ENCODE measurements at regions not wholly inside any gene's neighbourhood (a gene's known extent, or its start where the extent isn't known, plus 50 kb on each side); places are given as distances from the start of the nearest gene placed in this dataset.

DNA sequence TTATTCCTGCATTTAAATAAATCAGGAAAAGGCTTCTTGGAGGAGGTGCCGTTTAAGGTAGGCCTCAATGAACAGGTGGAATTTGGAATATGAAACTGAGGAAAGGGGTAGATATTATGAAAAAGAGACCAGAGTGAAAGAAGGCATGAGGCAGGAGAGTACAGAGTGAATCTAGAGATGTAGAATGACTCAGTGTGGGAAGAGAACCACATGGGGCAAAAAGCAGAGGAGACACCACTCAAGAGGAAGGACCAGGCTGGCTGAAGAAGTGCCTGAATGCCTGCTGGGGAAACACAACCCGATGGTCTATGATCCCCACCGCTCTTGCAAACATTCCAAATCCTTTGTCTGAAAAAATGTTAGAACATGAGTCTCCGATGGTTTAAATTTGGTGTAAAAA lies 1134.1 kb downstream of the VRK1 start:
- TF ChIP-seq, protein P1, sequence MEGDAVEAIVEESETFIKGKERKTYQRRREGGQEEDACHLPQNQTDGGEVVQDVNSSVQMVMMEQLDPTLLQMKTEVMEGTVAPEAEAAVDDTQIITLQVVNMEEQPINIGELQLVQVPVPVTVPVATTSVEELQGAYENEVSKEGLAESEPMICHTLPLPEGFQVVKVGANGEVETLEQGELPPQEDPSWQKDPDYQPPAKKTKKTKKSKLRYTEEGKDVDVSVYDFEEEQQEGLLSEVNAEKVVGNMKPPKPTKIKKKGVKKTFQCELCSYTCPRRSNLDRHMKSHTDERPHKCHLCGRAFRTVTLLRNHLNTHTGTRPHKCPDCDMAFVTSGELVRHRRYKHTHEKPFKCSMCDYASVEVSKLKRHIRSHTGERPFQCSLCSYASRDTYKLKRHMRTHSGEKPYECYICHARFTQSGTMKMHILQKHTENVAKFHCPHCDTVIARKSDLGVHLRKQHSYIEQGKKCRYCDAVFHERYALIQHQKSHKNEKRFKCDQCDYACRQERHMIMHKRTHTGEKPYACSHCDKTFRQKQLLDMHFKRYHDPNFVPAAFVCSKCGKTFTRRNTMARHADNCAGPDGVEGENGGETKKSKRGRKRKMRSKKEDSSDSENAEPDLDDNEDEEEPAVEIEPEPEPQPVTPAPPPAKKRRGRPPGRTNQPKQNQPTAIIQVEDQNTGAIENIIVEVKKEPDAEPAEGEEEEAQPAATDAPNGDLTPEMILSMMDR (IDR thresholded peaks at IDR 0.05), result no peak
- Mint-ChIP-seq H3K4me1 (no peaks in the 10 kb centered on the region), H3K4me3 (no peak overlapping the region), H3K27me3 (ENCODE audit: low read depth, poor library complexity) (peaks cover 24% of the 10 kb centered on the region), H3K27ac (no peak overlapping the region), H3K36me3 (ENCODE audit: low read depth) (no peaks in the 10 kb centered on the region), H3K9me3 (no peaks in the 10 kb centered on the region)
- DNase-seq, result no peak

DNA sequence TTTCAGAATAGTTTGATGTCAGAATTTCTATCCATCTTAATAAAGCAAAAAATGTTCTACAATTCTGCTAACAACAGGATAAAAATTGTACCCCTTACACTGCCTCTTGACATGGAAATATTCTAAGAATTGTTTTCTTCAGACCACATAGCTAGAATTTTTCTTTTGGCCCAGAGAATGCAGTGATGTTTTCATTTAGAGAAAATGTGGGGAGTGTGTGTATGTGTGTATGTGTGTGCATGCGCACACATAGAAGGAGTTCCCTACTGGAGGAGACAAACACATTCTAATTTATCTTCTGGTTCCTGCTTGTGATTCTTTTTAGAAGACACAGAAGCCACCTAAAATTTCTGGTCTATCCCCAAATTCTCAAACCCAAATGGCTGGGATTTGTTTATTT lies 1145.7 kb downstream of the VRK1 start:
- H3K4me1 Mint-ChIP-seq, result no peaks in the 10 kb centered on the region

DNA sequence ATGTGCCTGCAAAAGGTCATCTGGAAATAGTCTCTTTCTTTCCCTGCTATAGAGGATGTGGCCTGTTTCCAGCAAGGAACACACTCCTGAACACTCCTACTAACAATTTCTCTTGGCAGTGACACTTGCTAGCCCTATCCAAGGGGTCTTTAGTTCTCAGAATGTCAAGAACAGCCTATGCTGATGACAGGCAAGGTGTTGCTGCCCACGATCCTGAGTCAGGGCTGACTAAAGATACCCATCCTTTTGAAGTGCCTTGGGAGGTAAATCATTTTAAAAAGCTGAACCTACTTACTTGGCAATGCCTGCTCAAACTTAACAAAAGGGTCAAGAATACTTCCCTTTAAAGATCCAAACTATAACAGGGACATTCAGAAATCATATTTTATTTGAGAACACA lies 1146.4 kb downstream of the VRK1 start:
- Mint-ChIP-seq H3K27ac (no peak overlapping the region), H3K36me3 (ENCODE audit: low read depth) (no peaks in the 10 kb centered on the region), H3K27me3 (ENCODE audit: low read depth, poor library complexity) (peaks cover 9% of the 10 kb centered on the region), H3K9me3 (no peaks in the 10 kb centered on the region), H3K4me1 (peaks cover 1% of the 10 kb centered on the region), H3K4me3 (no peak overlapping the region)
- no peak for DNase-seq
- TF ChIP-seq, protein P1 (IDR thresholded peaks at IDR 0.05), result no peak

More for the DNA sequence above, 1145.7 kb downstream of the VRK1 start:
- DNase-seq, result no peak
- Mint-ChIP-seq H3K4me3 (no peak overlapping the region), H3K36me3 (ENCODE audit: low read depth) (no peaks in the 10 kb centered on the region), H3K9me3 (no peaks in the 10 kb centered on the region), H3K27ac (no peak overlapping the region), H3K27me3 (ENCODE audit: low read depth, poor library complexity) (peaks cover 9% of the 10 kb centered on the region)
- TF ChIP-seq, protein P1 (IDR thresholded peaks at IDR 0.05), result no peak

DNA sequence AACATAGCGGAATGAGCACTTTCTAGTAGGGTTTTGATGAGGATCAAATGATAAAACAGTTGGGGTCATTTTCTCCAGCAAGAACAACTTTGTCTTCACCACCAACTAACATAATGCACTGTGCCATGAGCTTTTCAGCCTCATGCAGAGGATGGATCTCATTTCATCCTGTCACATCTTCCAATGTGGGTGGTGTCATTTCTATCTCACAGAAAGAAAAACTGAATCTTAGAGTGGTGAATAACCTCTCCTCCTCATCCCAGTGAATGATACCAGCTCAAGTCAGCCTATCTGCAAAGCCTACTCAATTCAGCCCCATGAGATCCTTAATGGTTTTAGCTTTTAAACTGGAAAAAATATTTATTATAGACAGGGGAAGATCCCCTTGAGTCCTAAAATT lies 1147.2 kb downstream of the VRK1 start:
- Mint-ChIP-seq H3K36me3 (ENCODE audit: low read depth) (no peaks in the 10 kb centered on the region), H3K27ac (no peak overlapping the region), H3K4me1 (peaks cover 8% of the 10 kb centered on the region)

DNA sequence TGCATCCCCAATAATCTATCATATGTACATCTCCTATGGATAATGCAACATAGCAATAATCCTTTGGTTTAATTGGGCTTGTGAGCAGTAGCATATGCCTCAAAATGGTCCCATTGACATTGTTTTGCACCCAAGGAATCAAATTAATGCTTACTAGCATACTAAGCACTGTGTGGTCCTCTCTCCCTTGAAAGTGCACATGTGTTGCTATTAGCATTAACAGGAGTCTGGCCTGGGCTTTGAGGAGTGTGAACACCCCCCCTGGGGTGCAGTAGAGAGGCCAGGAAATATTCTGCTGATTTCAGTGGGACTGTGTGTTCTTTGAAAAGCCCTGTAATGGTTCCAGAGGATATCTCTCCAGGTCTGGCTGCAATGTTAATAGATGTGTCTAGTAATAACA lies 1148.4 kb downstream of the VRK1 start:
- Mint-ChIP-seq H3K4me3 (no peak overlapping the region), H3K27ac (no peak overlapping the region), H3K4me1 (peaks cover 11% of the 10 kb centered on the region), H3K36me3 (ENCODE audit: low read depth) (no peaks in the 10 kb centered on the region), H3K27me3 (ENCODE audit: low read depth, poor library complexity) (peaks cover 9% of the 10 kb centered on the region), H3K9me3 (no peaks in the 10 kb centered on the region)
- TF ChIP-seq, protein P1 (IDR thresholded peaks at IDR 0.05), result no peak
- no peak for DNase-seq

More for the DNA sequence above, 1147.2 kb downstream of the VRK1 start:
- Mint-ChIP-seq H3K4me3 (no peak overlapping the region), H3K9me3 (no peaks in the 10 kb centered on the region), H3K27me3 (ENCODE audit: low read depth, poor library complexity) (peaks cover 6% of the 10 kb centered on the region)
- no peak for DNase-seq
- TF ChIP-seq, protein P1 (IDR thresholded peaks at IDR 0.05), result no peak

DNA sequence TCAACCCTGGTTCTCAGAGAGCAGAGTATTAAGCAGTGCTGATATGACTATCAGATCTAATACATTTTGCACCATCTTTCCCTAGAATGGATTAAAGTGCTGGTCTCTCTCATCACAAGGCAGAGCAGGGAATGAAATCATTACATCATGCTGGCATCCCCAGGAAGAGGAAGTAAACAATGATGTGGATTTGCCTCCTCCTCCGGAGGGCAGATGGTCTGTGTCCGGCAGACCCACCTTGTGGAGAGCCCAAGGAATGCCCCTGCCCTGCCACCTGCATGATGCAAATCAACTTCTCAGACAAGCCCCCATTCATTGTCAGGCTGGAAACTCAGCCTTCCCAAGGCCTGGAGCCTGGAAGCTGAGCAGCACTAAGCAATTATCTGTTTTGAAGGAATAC lies 1149.1 kb downstream of the VRK1 start:
- Mint-ChIP-seq H3K27me3 (ENCODE audit: low read depth, poor library complexity) (peaks cover 9% of the 10 kb centered on the region), H3K4me3 (no peak overlapping the region), H3K27ac (no peak overlapping the region), H3K36me3 (ENCODE audit: low read depth) (no peaks in the 10 kb centered on the region), H3K9me3 (no peaks in the 10 kb centered on the region), H3K4me1 (peaks cover 11% of the 10 kb centered on the region)
- DNase-seq, result no peak
- TF ChIP-seq, protein P1 (IDR thresholded peaks at IDR 0.05), result no peak

All from nephron progenitor cell (in vitro differentiated cells).